Activated CD4-positive, CD25-positive, alpha-beta regulatory T cell treated with anti-CD3 and anti-CD28 coated beads, Interleukin-2, amount 50 U/mL, for 72 hours (primary cell): ENCODE measurements at regions not wholly inside any gene's neighbourhood (a gene's known extent, or its start where the extent isn't known, plus 50 kb on each side); places are given as distances from the start of the nearest gene placed in this dataset.

ENCODE experiments used
- DNase-seq: peaks from one replicate; pipeline ENCODE4 v3.0.0; 2021

DNA sequence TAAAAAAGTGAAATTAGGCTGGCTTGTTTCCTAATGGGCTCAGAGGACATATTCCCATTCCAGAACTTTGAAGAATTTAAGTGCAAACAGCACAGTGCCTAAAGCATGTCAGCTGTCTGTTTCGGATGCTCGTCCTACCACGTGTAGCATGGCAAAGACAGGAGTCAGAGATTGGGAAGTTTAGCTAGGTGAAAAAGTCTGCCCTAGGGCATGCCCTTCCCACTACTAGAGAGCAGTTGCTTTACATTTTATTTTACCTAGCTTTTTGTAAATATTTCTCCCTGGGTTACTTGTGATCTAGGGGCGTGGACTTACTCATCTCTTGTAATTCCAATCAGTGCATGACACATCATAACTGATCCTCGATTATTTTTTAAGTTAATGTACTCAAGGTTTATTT is 111.1 kb downstream of the LMO4 start:
- DNase-seq: no peak

GRCh38 chr1:87449348-87449963 is 120.8 kb downstream of the LMO4 start:
- DNase-seq: no peak

DNA sequence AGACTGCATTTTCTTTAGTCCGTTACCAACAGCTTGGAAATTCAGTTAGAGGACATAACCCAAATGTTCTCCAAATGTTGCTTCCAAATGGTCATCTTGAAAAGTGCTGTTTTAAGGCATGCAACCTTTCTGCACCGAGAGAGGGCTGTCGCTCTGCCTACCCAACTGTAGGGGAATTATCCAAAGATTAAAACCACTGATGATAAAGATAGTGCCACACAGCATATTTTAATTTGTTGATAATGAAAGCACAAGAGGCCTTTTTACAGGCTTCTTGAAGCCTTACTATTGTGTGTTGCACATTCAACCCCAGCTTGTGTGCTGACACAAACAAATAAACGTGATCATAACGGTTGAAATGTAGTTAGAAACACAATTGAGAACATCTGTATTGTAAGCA is 121.5 kb downstream of the LMO4 start:
- no peak for DNase-seq

- no peak for DNase-seq
Measured at GRCh38 chr1:87450615-87451209, 122.0 kb downstream of the LMO4 start.

DNA sequence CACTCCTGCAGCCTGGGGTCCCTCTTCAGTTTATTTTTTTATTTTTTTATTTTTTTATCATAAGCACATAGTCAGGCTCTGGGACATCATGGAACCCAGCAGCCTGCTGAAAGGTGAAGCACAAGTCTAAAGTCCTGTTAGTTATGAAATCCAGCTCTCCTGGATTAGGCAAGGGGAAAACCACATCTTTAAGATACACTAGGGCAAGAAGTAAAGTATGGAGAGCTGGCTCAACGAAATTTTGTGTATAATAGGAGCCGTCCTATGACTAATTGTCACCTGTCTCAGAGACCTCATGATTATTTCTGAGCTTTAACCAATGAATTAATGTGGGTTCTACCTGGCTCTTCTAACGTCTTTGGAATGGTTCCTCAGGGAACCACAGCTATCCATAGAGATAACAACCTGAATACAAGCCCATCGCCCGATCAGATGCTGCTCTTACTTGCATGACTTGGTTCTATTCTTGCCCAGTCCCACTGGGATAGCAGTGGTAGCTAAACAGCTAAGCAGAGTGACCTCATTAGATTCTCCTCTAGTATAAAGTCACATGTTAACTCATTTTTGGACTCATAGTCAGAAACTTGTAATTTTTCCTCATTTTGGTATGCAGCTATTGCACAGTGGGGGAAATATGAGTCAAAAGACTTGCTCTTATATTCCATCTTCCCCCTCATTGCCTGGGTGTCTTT is 122.7 kb downstream of the LMO4 start:
- DNase-seq: no peak

DNA sequence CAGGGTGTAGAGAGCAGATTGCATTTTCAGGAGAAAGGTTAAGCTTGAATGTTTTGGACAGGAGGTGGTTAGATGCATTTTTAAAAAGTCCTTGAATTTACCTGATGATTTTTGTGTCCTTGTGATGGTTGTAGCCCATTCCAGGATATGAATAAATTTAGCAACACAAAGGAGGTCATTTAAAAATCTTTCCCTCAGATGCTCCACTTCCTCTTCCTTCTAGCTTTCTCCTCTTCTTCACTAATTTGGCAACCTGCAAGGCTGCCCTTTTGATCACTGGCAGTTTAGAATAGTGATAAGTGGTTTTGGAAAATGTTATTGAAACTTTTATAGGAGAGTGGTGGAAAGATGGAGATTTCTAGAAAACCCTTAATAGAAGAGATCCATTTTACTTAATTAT is 124.0 kb downstream of the LMO4 start:
- no peak for DNase-seq

DNA sequence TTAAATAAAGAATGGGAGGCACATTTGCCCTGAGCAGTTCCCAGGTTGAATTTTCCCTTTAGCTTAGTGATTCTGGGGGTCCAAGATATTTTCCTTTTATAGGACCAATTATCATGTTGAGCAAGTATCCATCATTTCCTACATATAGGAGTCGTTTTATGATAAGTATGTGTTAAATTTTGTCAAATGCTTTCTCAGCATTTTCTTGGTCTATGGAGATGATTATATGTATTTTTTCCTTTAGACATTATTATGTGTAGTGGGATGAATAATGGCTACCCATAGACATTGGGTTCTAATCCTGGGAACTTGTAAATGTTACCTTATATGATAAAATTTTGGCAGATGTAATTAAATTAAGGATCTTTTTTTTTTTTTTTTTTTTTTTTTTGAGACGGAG is 128.7 kb downstream of the LMO4 start:
- no peak for DNase-seq

GRCh38 chr1:87462894-87463293 is 134.2 kb downstream of the LMO4 start:
- DNase-seq: no peak

DNA sequence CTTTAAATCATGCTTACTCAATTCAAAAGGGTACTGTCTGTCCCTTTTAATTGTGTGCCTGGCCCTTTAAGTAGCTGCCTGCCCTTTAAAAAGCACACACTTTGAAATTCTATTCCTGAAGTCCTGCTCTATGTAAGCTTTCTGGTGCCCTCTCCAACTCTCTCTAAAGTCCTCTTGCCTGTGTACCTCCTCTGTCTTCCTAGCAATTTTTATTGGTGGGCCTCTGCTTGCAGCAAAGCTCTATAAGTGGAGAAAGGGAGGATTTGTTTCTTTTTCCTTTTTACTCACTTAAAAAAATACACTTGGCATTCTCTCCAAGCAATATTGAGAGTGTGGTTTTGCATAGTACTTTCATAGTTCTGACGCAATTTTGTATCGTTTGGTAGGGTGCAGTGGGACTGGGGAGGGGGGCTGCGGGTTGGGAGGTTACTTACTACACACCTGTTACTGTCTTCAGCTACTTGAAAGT is 135.4 kb downstream of the LMO4 start:
- DNase-seq: no peak

DNA sequence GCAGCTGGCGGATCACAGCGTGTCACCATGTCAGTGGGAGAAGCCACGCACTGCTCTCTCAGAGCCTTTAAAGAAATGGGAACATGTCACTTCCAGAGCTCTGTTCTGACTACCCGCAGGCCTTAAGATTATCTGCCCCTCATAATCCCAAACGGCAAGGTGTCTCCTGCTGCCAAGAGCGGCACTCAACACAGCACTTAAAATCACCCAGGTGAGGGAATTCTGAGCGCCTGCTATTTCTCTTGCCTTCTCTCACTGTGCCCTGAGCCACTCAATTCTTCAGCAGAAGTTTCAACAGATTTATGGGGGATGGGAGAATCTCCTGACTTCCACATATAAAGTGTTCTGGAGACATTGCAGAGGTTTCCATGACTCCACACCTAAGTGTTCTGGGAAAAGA is 137.9 kb downstream of the LMO4 start:
- no peak for DNase-seq

- DNase-seq: no peak
Measured at GRCh38 chr1:87472716-87473115, 144.0 kb downstream of the LMO4 start.

GRCh38 chr1:87473203-87473661 is 144.6 kb downstream of the LMO4 start:
- DNase-seq: no peak

DNA sequence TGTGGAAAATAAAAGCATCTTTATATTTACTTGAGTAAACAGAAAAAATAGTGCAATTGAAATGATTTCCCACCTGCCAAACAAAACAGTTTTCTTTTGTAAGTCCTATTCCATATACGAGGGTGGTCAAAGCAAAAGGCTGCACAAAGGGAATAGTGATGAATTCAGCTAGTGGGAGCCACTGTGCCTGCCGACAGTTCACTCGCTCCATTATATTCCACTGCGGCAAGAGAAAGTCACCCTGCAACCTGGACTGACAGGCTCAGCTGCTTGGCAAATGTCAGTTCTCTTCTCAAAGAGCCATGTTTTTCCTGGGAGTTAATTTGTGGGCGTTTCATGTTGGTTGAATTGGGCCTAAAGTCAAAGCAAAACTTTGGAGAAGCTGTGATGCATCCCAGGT is 145.4 kb downstream of the LMO4 start:
- no peak for DNase-seq

- DNase-seq: no peak
Measured at GRCh38 chr1:87478231-87478630, 149.6 kb downstream of the LMO4 start.

DNA sequence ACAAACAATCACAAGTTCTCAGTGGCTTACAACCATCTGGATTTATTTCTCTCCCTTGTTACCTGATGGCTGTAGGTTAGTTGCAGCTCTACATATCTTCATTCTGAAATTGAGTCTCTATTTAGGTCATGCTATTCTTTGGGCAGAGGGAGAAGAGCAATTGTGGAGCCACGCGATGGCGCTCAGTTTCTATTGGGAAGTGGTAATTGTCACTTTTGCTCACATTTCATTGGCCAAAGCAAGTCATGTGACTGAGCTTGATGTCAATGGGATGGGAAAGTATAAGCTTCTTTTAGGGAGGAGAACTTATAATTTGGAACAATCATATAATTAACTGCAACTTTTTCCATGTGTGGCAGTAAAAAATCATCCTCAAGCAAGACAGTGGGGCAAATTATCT is 166.5 kb downstream of the LMO4 start:
- DNase-seq: no peak

- DNase-seq: no peak
Measured at GRCh38 chr1:87495870-87496269, 167.2 kb downstream of the LMO4 start.

- no peak for DNase-seq
Measured at GRCh38 chr1:87497380-87498203, 168.9 kb downstream of the LMO4 start.

DNA sequence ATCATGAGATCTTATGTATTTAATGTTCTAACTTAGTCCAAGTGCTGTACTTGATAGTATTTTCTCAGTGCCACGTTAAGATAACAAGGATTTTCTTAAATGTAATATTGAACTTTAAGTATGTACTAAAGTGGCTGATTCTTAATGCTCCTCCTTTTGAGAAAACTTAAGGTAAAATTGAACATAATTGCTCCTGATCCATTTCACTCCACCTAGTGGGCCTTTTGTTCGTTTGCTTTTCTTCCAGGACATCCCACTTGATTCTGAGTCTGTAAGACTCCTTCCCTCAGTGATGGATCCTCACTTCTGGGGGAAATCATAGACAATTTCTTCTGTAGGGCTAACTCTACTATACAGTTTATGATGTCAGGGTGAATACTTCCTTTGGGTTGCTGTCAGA is 173.1 kb downstream of the LMO4 start:
- DNase-seq: no peak

GRCh38 chr1:87505391-87505983 is 176.8 kb downstream of the LMO4 start:
- DNase-seq: no peak

DNA sequence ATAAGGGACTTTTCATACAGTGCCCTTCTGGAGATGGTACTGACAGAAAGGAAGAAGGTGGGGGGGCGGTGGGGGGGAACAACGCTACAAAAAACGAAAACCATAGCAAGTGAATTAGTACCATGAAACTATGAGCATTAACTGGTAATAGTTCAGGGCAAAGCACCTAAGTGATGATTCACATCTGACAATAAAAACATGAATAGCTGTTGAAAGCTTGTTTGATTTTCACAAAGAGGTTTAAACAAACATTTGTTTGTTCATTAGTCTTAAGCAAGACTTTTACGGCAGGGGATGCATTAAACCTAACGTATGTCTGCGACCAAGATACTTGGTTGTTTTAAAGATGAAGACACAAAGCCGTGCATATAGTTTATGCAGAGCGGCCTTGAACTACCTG is 177.5 kb downstream of the LMO4 start:
- no peak for DNase-seq

- no peak for DNase-seq
Measured at GRCh38 chr1:87508247-87508787, 179.6 kb downstream of the LMO4 start.

GRCh38 chr1:87510540-87510939 is 181.9 kb downstream of the LMO4 start:
- no peak for DNase-seq

DNA sequence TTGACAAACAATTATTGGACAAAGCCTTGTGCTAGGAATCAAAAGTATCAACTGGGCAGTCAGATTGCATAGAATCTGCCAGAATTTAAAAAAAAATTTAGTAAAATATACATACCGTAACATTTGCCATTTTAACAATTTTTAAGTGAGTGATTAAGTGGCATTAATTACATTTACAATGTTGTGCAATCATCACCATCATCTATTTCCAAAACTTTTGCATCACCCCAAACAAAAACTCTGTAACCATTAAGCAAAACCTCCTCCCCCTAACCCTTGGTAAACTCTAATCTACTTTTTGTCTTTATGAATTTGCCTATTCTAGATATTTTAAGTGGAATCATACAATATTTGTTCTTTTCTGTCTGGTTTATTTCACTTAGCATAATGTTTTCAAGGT is 182.8 kb downstream of the LMO4 start:
- DNase-seq: no peak
